K562 (cell line): ENCODE measurements at regions not wholly inside any gene's neighbourhood (a gene's known extent, or its start where the extent isn't known, plus 50 kb on each side); places are given as distances from the start of the nearest gene placed in this dataset.

ENCODE experiments used
- ARNT ChIP-seq, 2 experiments: fragments of 450-650 bp; IDR thresholded peaks; 2 replicates each; pipeline ENCODE4 v1.6.1; 2016; ENCODE audit warnings: mild to moderate bottlenecking in 1 of 2
- ATF3 ChIP-seq, 2 experiments: fragments of 450-650 bp in 1 of 2; sonication (generic) in 1 of 2; formaldehyde crosslinking in 1 of 2; IDR thresholded peaks in 1 of 2; conservative IDR thresholded peaks in 1 of 2; 2 replicates each; pipeline versions ENCODE4 v1.6.1 to v1.8.1; 2016 to 2023; ENCODE audit warnings: mild to moderate bottlenecking in 2 of 2, moderate library complexity in 2 of 2, inconsistent platforms in 1 of 2, missing genetic modification reagents in 1 of 2
- CBFA2T2 ChIP-seq: fragments of 450-650 bp; conservative IDR thresholded peaks from 2 replicates; pipeline ENCODE4 v1.6.1; 2017; ENCODE audit warnings: mild to moderate bottlenecking
- CHAMP1 ChIP-seq: fragments of 450-650 bp; IDR thresholded peaks from 2 replicates; pipeline ENCODE4 v1.6.1; 2016; ENCODE audit warnings: mild to moderate bottlenecking
- CXXC5 ChIP-seq: fragments of 250-450 bp; sonication (Bioruptor Pico); IDR thresholded peaks from 2 replicates; pipeline ENCODE4 v1.8.0; 2022; ENCODE audit warnings: inconsistent platforms, mild to moderate bottlenecking, moderate library complexity
- DNMT1 ChIP-seq: fragments of 450-650 bp; IDR thresholded peaks from 2 replicates; pipeline ENCODE4 v1.6.1; 2016; ENCODE audit warnings: antibody characterized with exemption, mild to moderate bottlenecking
- GATA2 ChIP-seq: sonication (generic); formaldehyde crosslinking; IDR thresholded peaks from 2 replicates; pipeline ENCODE4 v1.4.0; 2020; ENCODE audit warnings: mild to moderate bottlenecking, missing genetic modification reagents
- HDAC6 ChIP-seq: IDR thresholded peaks from 2 replicates; pipeline ENCODE4 v1.6.1; 2012; ENCODE audit warnings: low read depth, mild to moderate bottlenecking, control low read depth, inconsistent platforms, low read length, moderate library complexity
- JUND ChIP-seq, 2 experiments: IDR thresholded peaks; 2 replicates in 1 of 2; 3 replicates in 1 of 2; pipeline ENCODE4 v1.6.1; 2011; ENCODE audit warnings: borderline replicate concordance in 2 of 2, low read depth in 2 of 2, low read length in 2 of 2, improper control_type of control experiment in 1 of 2, missing biosample characterization in 1 of 2, missing genetic modification characterization in 1 of 2, missing genetic modification reagents in 1 of 2
- L3MBTL2 ChIP-seq: fragments of 450-650 bp; IDR thresholded peaks from 2 replicates; pipeline ENCODE4 v1.6.1; 2016; ENCODE audit warnings: mild to moderate bottlenecking, moderate library complexity
- MAFG ChIP-seq: fragments of 450-650 bp; conservative IDR thresholded peaks from 2 replicates; pipeline ENCODE4 v1.6.1; 2016; ENCODE audit warnings: missing genetic modification characterization, missing compliant biosample characterization
- NFIC ChIP-seq: fragments of 450-650 bp; IDR thresholded peaks from 2 replicates; pipeline ENCODE4 v1.6.1; 2017; ENCODE audit warnings: mild to moderate bottlenecking, inconsistent platforms
- NR2C1 ChIP-seq, 2 experiments: fragments of 450-650 bp; IDR thresholded peaks; 2 replicates each; pipeline ENCODE4 v1.6.1; 2017; ENCODE audit warnings: mild to moderate bottlenecking in 2 of 2, antibody characterized with exemption in 1 of 2, inconsistent platforms in 1 of 2, missing compliant biosample characterization in 1 of 2, missing genetic modification characterization in 1 of 2
- NR2C2 ChIP-seq, 2 experiments: fragments of 200-800 bp in 1 of 2; sonication (Bioruptor generic) in 1 of 2; sonication (generic) in 1 of 2; formaldehyde crosslinking in 1 of 2; IDR thresholded peaks; 2 replicates each; pipeline versions ENCODE4 v1.6.1 to v1.8.0; 2016 to 2022; ENCODE audit warnings: mild to moderate bottlenecking in 1 of 2, missing compliant biosample characterization in 1 of 2, missing genetic modification characterization in 1 of 2, missing genetic modification reagents in 1 of 2
- RCOR1 ChIP-seq, 2 experiments: IDR thresholded peaks; 2 replicates each; pipeline ENCODE4 v1.6.1; 2012; ENCODE audit warnings: low read depth in 2 of 2, low read length in 2 of 2, borderline replicate concordance in 1 of 2, improper control_type of control experiment in 1 of 2
- SREBF2 ChIP-seq: sonication (generic); formaldehyde crosslinking; IDR thresholded peaks from 2 replicates; pipeline ENCODE4 v1.4.0; 2020; ENCODE audit warnings: mild to moderate bottlenecking, missing genetic modification reagents
- STAG1 ChIP-seq: sonication (generic); formaldehyde crosslinking; IDR thresholded peaks from 2 replicates; pipeline ENCODE4 v1.5.0; 2020; ENCODE audit warnings: missing genetic modification reagents, borderline replicate concordance
- STAT6 ChIP-seq: sonication (generic); formaldehyde crosslinking; IDR thresholded peaks from 2 replicates; pipeline ENCODE4 v1.8.1; 2023; ENCODE audit warnings: mild to moderate bottlenecking, missing genetic modification reagents
- ZEB2 ChIP-seq: fragments of 450-650 bp; IDR thresholded peaks from 2 replicates; pipeline ENCODE4 v1.6.1; 2016
- ZFP91 ChIP-seq: sonication (generic); formaldehyde crosslinking; IDR thresholded peaks from 2 replicates; pipeline ENCODE4 v1.8.0; 2022; ENCODE audit warnings: mild to moderate bottlenecking, missing genetic modification reagents

GRCh38 chr3:106004137-106004681 lies 135.4 kb upstream of the CBLB start (continued):
- peak; percentile 50; the same call in 1 of the 2 replicates for TF ChIP-seq ATF3 (IDR thresholded peaks at IDR 0.05)
- no peak for TF ChIP-seq ATF3 (CRISPR knock-in tag; conservative IDR thresholded peaks at IDR 0.05)
- TF ChIP-seq NFIC: no peak; the same call in 1 of the 2 replicates
- TF ChIP-seq GATA2: no peak
- TF ChIP-seq HDAC6: no peak
- no peak for TF ChIP-seq STAG1 (CRISPR knock-in tag)
- TF ChIP-seq STAT6 (CRISPR knock-in tag): no peak
- peak in 1 of 2 experiments; percentile 39; a peak in 1 of 4 replicates for TF ChIP-seq RCOR1 (IDR thresholded peaks at IDR 0.05; ENCODE audit: borderline replicate concordance in 1 of 2, low read depth in 2 of 2, low read length in 2 of 2)
- peak; percentile 47; the same call in 1 of the 2 replicates for TF ChIP-seq CHAMP1
- TF ChIP-seq ARNT (IDR thresholded peaks at IDR 0.05): no peak
- TF ChIP-seq NR2C1 (IDR thresholded peaks at IDR 0.05): no peak
- TF ChIP-seq NR2C1 (tag; IDR thresholded peaks at IDR 0.05): no peak
- no peak for TF ChIP-seq DNMT1
- peak; percentile 71 for TF ChIP-seq CXXC5 (CRISPR knock-in tag)
- TF ChIP-seq SREBF2: no peak
- TF ChIP-seq L3MBTL2: peak; percentile 51; the same call in 1 of the 2 replicates
- TF ChIP-seq ZFP91 (CRISPR knock-in tag): peak; percentile 78
- no peak for TF ChIP-seq NR2C2 (CRISPR knock-in tag; IDR thresholded peaks at IDR 0.05)
- TF ChIP-seq NR2C2 (tag; IDR thresholded peaks at IDR 0.05): peak; percentile 38; the same call in 1 of the 2 replicates
- TF ChIP-seq JUND (IDR thresholded peaks at IDR 0.05; ENCODE audit: borderline replicate concordance, low read depth, low read length): no peak
- 0 out of 3 replicates have a peak, but pooled peaks have one; percentile 41 for TF ChIP-seq JUND (tag; IDR thresholded peaks at IDR 0.05; ENCODE audit: borderline replicate concordance, low read depth, low read length)
- no peak for TF ChIP-seq ZEB2
- TF ChIP-seq MAFG (tag): peak; percentile 94
- peak; percentile 73 for TF ChIP-seq CBFA2T2
